Neural progenitor cell (in vitro differentiated cells): ENCODE measurements at regions not wholly inside any gene's neighbourhood (a gene's known extent, or its start where the extent isn't known, plus 50 kb on each side); places are given as distances from the start of the nearest gene placed in this dataset.
"Not testable (repeated sequence)": the region's sequence is repeated elsewhere in the genome, so short reads cannot be mapped to it uniquely, and the experiment has no call there.

Experiments used
- DNase-seq: peaks from one replicate; pipeline ENCODE4 v3.0.0-alpha.2; 2016; ENCODE audit warnings: low spot score
- H2AFZ ChIP-seq: fragments of 200-600 bp; sonication (generic); replicated peaks from 2 replicates; pipeline ENCODE4 v1.6.1; 2016; ENCODE audit warnings: antibody characterized with exemption
- H3F3A ChIP-seq: fragments of 200-600 bp; sonication (generic); 2 replicates; pipeline ENCODE4 v1.6.1; 2016; ENCODE audit warnings: antibody characterized with exemption, low read depth
- H3K27ac ChIP-seq: fragments of 200-600 bp; sonication (generic); 2 replicates; pipeline ENCODE4 v1.5.1; 2016; ENCODE audit warnings: mild to moderate bottlenecking
- H3K27me3 ChIP-seq: fragments of 200-600 bp; sonication (generic); 2 replicates; pipeline ENCODE4 v1.6.1; 2016; ENCODE audit warnings: mild to moderate bottlenecking, moderate library complexity
- H3K36me3 ChIP-seq: fragments of 200-600 bp; sonication (generic); 2 replicates; pipeline ENCODE4 v1.5.1; 2016
- H3K4me1 ChIP-seq: fragments of 200-600 bp; sonication (generic); 2 replicates; pipeline ENCODE4 v1.6.1; 2016; ENCODE audit warnings: mixed run types
- H3K4me2 ChIP-seq: fragments of 200-600 bp; sonication (generic); 2 replicates; pipeline ENCODE4 v1.6.1; 2016
- H3K4me3 ChIP-seq: fragments of 200-600 bp; sonication (generic); 2 replicates; pipeline ENCODE4 v1.5.1; 2016
- H3K79me2 ChIP-seq: fragments of 200-600 bp; sonication (generic); 2 replicates; pipeline ENCODE4 v1.6.1; 2016; ENCODE audit warnings: low read depth
- H3K9ac ChIP-seq: fragments of 200-600 bp; sonication (generic); 2 replicates; pipeline ENCODE4 v1.6.1; 2016
- H3K9me3 ChIP-seq: fragments of 200-600 bp; sonication (generic); 2 replicates; pipeline ENCODE4 v1.5.1; 2016; ENCODE audit warnings: low read depth
- H4K20me1 ChIP-seq: fragments of 200-600 bp; sonication (generic); 2 replicates; pipeline ENCODE4 v1.6.1; 2016; ENCODE audit warnings: low read depth
- H3K27ac Mint-ChIP-seq: 3 replicates; pipeline ENCODE4 v1.8.0; 2021; ENCODE audit warnings: mixed read lengths
- H3K27me3 Mint-ChIP-seq: 2 replicates; pipeline ENCODE4 v1.8.0; 2022; ENCODE audit warnings: low read depth, mild to moderate bottlenecking, inconsistent platforms, moderate library complexity, mixed read lengths; ENCODE audit not compliant: insufficient read depth
- H3K36me3 Mint-ChIP-seq: 3 replicates; pipeline ENCODE4 v1.8.0; 2021; ENCODE audit warnings: mixed read lengths
- H3K4me1 Mint-ChIP-seq: 3 replicates; pipeline ENCODE4 v1.8.0; 2021; ENCODE audit warnings: mixed read lengths
- H3K4me3 Mint-ChIP-seq: 3 replicates; pipeline ENCODE4 v1.8.0; 2021; ENCODE audit warnings: mild to moderate bottlenecking, moderate library complexity, mixed read lengths
- H3K9me3 Mint-ChIP-seq: 3 replicates; pipeline ENCODE4 v1.8.0; 2020; ENCODE audit warnings: mixed read lengths
- CTCF ChIP-seq: fragments of 200-600 bp; sonication (generic); IDR thresholded peaks from 2 replicates; pipeline ENCODE4 v1.5.1; 2017; ENCODE audit warnings: antibody characterized with exemption, mild to moderate bottlenecking
- EZH2 ChIP-seq: fragments of 200-600 bp; sonication (generic); IDR thresholded peaks from 2 replicates; pipeline ENCODE4 v1.6.1; 2017; ENCODE audit warnings: antibody characterized with exemption, mild to moderate bottlenecking, moderate library complexity
- EZH2phosphoT487 ChIP-seq: fragments of 200-600 bp; sonication (generic); IDR thresholded peaks from 2 replicates; pipeline ENCODE4 v1.6.1; 2017; ENCODE audit warnings: antibody characterized with exemption

- Mint-ChIP-seq H3K9me3 (peaks cover 8% of the 10 kb centered on the region), H3K27me3 (peaks cover 3% of the 10 kb centered on the region), H3K27ac (no peak overlapping the region), H3K4me3 (no peak overlapping the region), H3K4me1 (peaks cover 2% of the 10 kb centered on the region), H3K36me3 (no peaks in the 10 kb centered on the region)
- H3K27me3 ChIP-seq, result no peaks in the 10 kb centered on the region
- H3K9me3 ChIP-seq, result peaks cover 12% of the 10 kb centered on the region
- no peak overlapping the region for H3K9ac ChIP-seq
- no peak for DNase-seq
- peaks cover 8% of the 10 kb centered on the region for H3K4me1 ChIP-seq
- no peak for TF ChIP-seq EZH2phosphoT487
- TF ChIP-seq CTCF, result no peak
- TF ChIP-seq EZH2, result no peak
- no peaks in the 10 kb centered on the region for H3K36me3 ChIP-seq
- no peaks in the 10 kb centered on the region for H3K79me2 ChIP-seq
- H3K4me3 ChIP-seq, result no peak overlapping the region
- H2AFZ ChIP-seq, result no peak overlapping the region
- no peak overlapping the region for H3K4me2 ChIP-seq
- no peaks in the 10 kb centered on the region for H4K20me1 ChIP-seq
- no peak overlapping the region for H3K27ac ChIP-seq
- no peaks in the 10 kb centered on the region for H3F3A ChIP-seq
Observed at GRCh38 chr7:136267822-136268221, 290.7 kb upstream of the MTPN start.

- Mint-ChIP-seq H3K9me3 (peaks cover 18% of the 10 kb centered on the region), H3K27me3 (peaks cover 3% of the 10 kb centered on the region), H3K36me3 (no peaks in the 10 kb centered on the region), H3K4me1 (peaks cover 2% of the 10 kb centered on the region), H3K4me3 (no peak overlapping the region), H3K27ac (no peak overlapping the region)
- Histone ChIP-seq H3K79me2 (no peaks in the 10 kb centered on the region), H3K4me2 (no peak overlapping the region), H3K4me3 (no peak overlapping the region), H3K4me1 (no peaks in the 10 kb centered on the region), H3K9ac (no peak overlapping the region), H3K27ac (no peak overlapping the region), H3F3A (no peaks in the 10 kb centered on the region), H3K9me3 (peaks cover 12% of the 10 kb centered on the region), H3K27me3 (no peaks in the 10 kb centered on the region), H3K36me3 (no peaks in the 10 kb centered on the region), H2AFZ (no peak overlapping the region), H4K20me1 (no peaks in the 10 kb centered on the region)
- DNase-seq, result no peak
- TF ChIP-seq EZH2phosphoT487 (no peak), CTCF (no peak)
Observed at GRCh38 chr7:136266457-136266856, 289.3 kb upstream of the MTPN start.

- not testable (repeated sequence) for H3K27me3 ChIP-seq, H3K36me3 ChIP-seq, H3K4me1 ChIP-seq, H3K27ac ChIP-seq, H3K27me3 Mint-ChIP-seq, H3K4me2 ChIP-seq, H3K4me3 ChIP-seq, H3K4me3 Mint-ChIP-seq, H3K9ac ChIP-seq, H3K36me3 Mint-ChIP-seq, H3K27ac Mint-ChIP-seq, H4K20me1 ChIP-seq, H3K79me2 ChIP-seq, H2AFZ ChIP-seq, H3K4me1 Mint-ChIP-seq, H3F3A ChIP-seq
- H3K9me3 Mint-ChIP-seq, result peaks cover 25% of the 10 kb centered on the region
- peaks cover 12% of the 10 kb centered on the region for H3K9me3 ChIP-seq
- DNase-seq, result peak; percentile 5
Observed at GRCh38 chr7:136264304-136264703, 287.1 kb upstream of the MTPN start.

- not testable (repeated sequence) for H3K4me2 ChIP-seq, H3K9ac ChIP-seq, H3K4me1 ChIP-seq, H3K4me3 ChIP-seq, H3K4me3 Mint-ChIP-seq, H3K36me3 Mint-ChIP-seq, H2AFZ ChIP-seq, H3K27ac Mint-ChIP-seq, H4K20me1 ChIP-seq, H3K27me3 Mint-ChIP-seq, H3K4me1 Mint-ChIP-seq, H3K27me3 ChIP-seq, H3F3A ChIP-seq, DNase-seq, H3K79me2 ChIP-seq, H3K27ac ChIP-seq, H3K36me3 ChIP-seq
- H3K9me3 Mint-ChIP-seq, result peaks cover 25% of the 10 kb centered on the region
- peaks cover 12% of the 10 kb centered on the region for H3K9me3 ChIP-seq
Observed at GRCh38 chr7:136263112-136263860, 286.1 kb upstream of the MTPN start.

GRCh38 chr7:136260591-136260990 lies 283.4 kb upstream of the MTPN start:
- not testable (repeated sequence) for H3K27me3 ChIP-seq, H4K20me1 ChIP-seq, H3K4me2 ChIP-seq, H3K79me2 ChIP-seq, H3K27ac ChIP-seq, H3K36me3 ChIP-seq, DNase-seq, H3K4me1 Mint-ChIP-seq, H3K27me3 Mint-ChIP-seq, H3K9ac ChIP-seq, H2AFZ ChIP-seq, H3K4me1 ChIP-seq, H3K4me3 ChIP-seq, H3K27ac Mint-ChIP-seq, H3K36me3 Mint-ChIP-seq, H3F3A ChIP-seq, H3K4me3 Mint-ChIP-seq
- H3K9me3 ChIP-seq, result peaks cover 12% of the 10 kb centered on the region
- peaks cover 25% of the 10 kb centered on the region for H3K9me3 Mint-ChIP-seq
